PC-9 (cell line): ENCODE measurements at regions not wholly inside any gene's neighbourhood (a gene's known extent, or its start where the extent isn't known, plus 50 kb on each side); places are given as distances from the start of the nearest gene placed in this dataset.
"Not testable (repeated sequence)": the region's sequence is repeated elsewhere in the genome, so short reads cannot be mapped to it uniquely, and the experiment has no call there.

ENCODE experiments used
- BruUV-seq: library from RNA; stranded (reverse); fragments of 400-500 nt; replicated peaks from 2 replicates; lab custom pipeline; 2021; lab: Mats Ljungman, UMichigan
- CTCF ChIA-PET: fragments of 300-600 bp; sonication (Branson Sonifier 250); formaldehyde crosslinking; loops from one replicate; lab custom pipeline; 2022; ENCODE audit warnings: antibody characterized with exemption; lab: Charles Lee
- POLR2A ChIA-PET: fragments of 300-600 bp; sonication (Branson Sonifier 250); formaldehyde crosslinking; loops from one replicate; lab custom pipeline; 2022; ENCODE audit warnings: antibody characterized with exemption; ENCODE audit not compliant: unreplicated experiment; lab: Charles Lee
- DNase-seq, 2 experiments: peaks; one replicate each; pipeline versions ENCODE4 v3.0.0 to v3.0.0-alpha.2; 2015 to 2022; ENCODE audit warnings: mixed read lengths in 1 of 2
- H2AFZ ChIP-seq: fragments of 200-600 bp; sonication (generic); 2 replicates; pipeline ENCODE4 v1.8.1; 2017; ENCODE audit warnings: antibody characterized with exemption
- H3F3A ChIP-seq: fragments of 200-600 bp; sonication (generic); 2 replicates; pipeline ENCODE4 v1.8.1; 2017; ENCODE audit warnings: antibody characterized with exemption, mild to moderate bottlenecking, low read depth; ENCODE audit not compliant: insufficient read depth
- H3K27ac ChIP-seq: fragments of 200-600 bp; sonication (generic); 2 replicates; pipeline ENCODE4 v1.6.1; 2016; ENCODE audit warnings: mixed run types
- H3K27me3 ChIP-seq: fragments of 200-600 bp; sonication (generic); 2 replicates; pipeline ENCODE4 v1.6.1; 2016; ENCODE audit warnings: low read depth, mixed run types; ENCODE audit not compliant: insufficient read depth
- H3K36me3 ChIP-seq: fragments of 200-600 bp; sonication (generic); 2 replicates; pipeline ENCODE4 v1.6.1; 2016; ENCODE audit warnings: low read depth, mixed run types
- H3K4me1 ChIP-seq: fragments of 200-600 bp; sonication (generic); replicated peaks from 2 replicates; pipeline ENCODE4 v1.6.1; 2016; ENCODE audit warnings: mixed run types; ENCODE audit not compliant: insufficient read depth
- H3K4me2 ChIP-seq: fragments of 200-600 bp; sonication (generic); 2 replicates; pipeline ENCODE4 v1.6.1; 2017; ENCODE audit warnings: mixed run types
- H3K4me3 ChIP-seq: fragments of 200-600 bp; sonication (generic); 2 replicates; pipeline ENCODE4 v1.6.1; 2016; ENCODE audit warnings: mixed run types
- H3K79me2 ChIP-seq: fragments of 200-600 bp; sonication (generic); 2 replicates; pipeline ENCODE4 v1.6.1; 2017; ENCODE audit warnings: low read depth, mixed run types
- H3K9me2 ChIP-seq: fragments of 200-600 bp; sonication (generic); 2 replicates; pipeline ENCODE4 v1.8.1; 2017; ENCODE audit warnings: mild to moderate bottlenecking; ENCODE audit not compliant: insufficient read depth
- H3K9me3 ChIP-seq: fragments of 200-600 bp; sonication (generic); 2 replicates; pipeline ENCODE4 v1.8.1; 2016; ENCODE audit warnings: low read depth; ENCODE audit not compliant: insufficient read depth
- H4K20me1 ChIP-seq: fragments of 200-600 bp; sonication (generic); 2 replicates; pipeline ENCODE4 v1.8.1; 2017; ENCODE audit not compliant: insufficient read depth
- EZH2 ChIP-seq: fragments of 200-600 bp; sonication (generic); IDR thresholded peaks from 2 replicates; pipeline ENCODE4 v1.8.0; 2017; ENCODE audit warnings: antibody characterized with exemption, low read depth
- intact Hi-C: fragments of 100-400 bp; cut with micrococcal nuclease; formaldehyde crosslinking; loops from one replicate; pipeline ENCODE4 v1.10.0; 2022; ENCODE audit not compliant: unreplicated experiment
- TF ChIP-seq, protein P1 (sequence below): fragments of 200-600 bp; sonication (generic); conservative IDR thresholded peaks from 2 replicates; pipeline ENCODE4 v1.6.1; 2017; ENCODE audit warnings: mixed run types, antibody characterized with exemption, mild to moderate bottlenecking, moderate library complexity

DNA sequence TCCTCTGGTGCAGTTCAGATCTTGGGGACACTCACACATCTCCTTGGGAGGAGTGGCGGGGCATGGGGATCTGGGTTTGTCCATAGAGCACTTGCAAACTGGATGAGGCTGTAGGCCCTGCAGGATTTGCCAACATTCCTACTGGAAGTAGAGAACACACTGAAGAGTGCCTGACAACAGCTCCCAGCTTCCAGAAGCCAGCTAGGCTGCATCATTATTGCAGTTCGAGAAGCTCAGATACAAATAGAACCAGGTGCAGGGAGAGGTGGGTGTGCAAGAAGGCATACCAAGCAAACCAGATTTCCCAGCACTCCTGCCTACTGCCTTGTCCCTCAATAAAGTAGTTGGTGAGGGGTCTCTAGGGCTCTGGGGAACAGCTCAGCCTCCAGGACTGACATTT is 52.5 kb downstream of the RHOB start:
- no peaks in the 10 kb centered on the region for H4K20me1 ChIP-seq
- no peak overlapping the region for H2AFZ ChIP-seq
- CTCF ChIA-PET = no interaction called here
- no peaks in the 10 kb centered on the region for H3K36me3 ChIP-seq
- no peak for TF ChIP-seq EZH2
- TF ChIP-seq, protein P1, sequence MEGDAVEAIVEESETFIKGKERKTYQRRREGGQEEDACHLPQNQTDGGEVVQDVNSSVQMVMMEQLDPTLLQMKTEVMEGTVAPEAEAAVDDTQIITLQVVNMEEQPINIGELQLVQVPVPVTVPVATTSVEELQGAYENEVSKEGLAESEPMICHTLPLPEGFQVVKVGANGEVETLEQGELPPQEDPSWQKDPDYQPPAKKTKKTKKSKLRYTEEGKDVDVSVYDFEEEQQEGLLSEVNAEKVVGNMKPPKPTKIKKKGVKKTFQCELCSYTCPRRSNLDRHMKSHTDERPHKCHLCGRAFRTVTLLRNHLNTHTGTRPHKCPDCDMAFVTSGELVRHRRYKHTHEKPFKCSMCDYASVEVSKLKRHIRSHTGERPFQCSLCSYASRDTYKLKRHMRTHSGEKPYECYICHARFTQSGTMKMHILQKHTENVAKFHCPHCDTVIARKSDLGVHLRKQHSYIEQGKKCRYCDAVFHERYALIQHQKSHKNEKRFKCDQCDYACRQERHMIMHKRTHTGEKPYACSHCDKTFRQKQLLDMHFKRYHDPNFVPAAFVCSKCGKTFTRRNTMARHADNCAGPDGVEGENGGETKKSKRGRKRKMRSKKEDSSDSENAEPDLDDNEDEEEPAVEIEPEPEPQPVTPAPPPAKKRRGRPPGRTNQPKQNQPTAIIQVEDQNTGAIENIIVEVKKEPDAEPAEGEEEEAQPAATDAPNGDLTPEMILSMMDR = no peak
- H3K4me1 ChIP-seq = peaks cover 50% of the 10 kb centered on the region
- intact Hi-C loops = loop anchor here (5.0 kb wide), 1 partner anchor 118 kb away; no protein-coding TSS in a partner anchor
- no peaks in the 10 kb centered on the region for H3K9me3 ChIP-seq
- POLR2A ChIA-PET = no interaction called here
- H3K79me2 ChIP-seq = no peaks in the 10 kb centered on the region
- no peaks in the 10 kb centered on the region for H3K27me3 ChIP-seq
- BruUV-seq = no TSS peak
- H3K27ac ChIP-seq = no peak overlapping the region
- H3F3A ChIP-seq = peaks cover 25% of the 10 kb centered on the region
- no peak for DNase-seq
- no peaks in the 10 kb centered on the region for H3K9me2 ChIP-seq
- H3K4me2 ChIP-seq = no peak overlapping the region
- H3K4me3 ChIP-seq = no peak overlapping the region

DNA sequence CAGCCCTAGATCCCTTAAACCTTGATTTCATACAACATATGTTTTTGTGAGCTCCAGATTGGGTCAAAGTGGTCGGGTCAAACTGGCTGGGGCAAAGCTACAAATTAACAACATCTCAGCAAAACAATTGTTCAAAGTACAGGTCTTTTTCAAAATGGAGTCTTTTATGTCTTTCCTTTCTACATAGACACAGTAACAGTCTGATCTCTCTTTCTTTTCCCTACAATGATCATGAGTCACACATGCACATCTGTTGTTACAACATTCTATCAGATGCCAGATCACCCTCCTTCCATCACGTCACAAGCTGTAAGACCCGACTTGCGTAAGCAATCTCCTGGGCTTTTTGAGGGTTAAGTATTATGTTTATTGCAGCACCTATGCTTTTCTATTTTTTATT is 55.1 kb downstream of the RHOB start:
- Histone ChIP-seq H3K36me3 (no peaks in the 10 kb centered on the region), H3K4me1 (peaks cover 24% of the 10 kb centered on the region), H3K9me3 (no peaks in the 10 kb centered on the region), H3K4me2 (no peak overlapping the region), H3K9me2 (no peaks in the 10 kb centered on the region), H4K20me1 (no peaks in the 10 kb centered on the region), H3K27me3 (no peaks in the 10 kb centered on the region), H3K27ac (no peak overlapping the region), H3K79me2 (no peaks in the 10 kb centered on the region), H2AFZ (no peak overlapping the region), H3F3A (peaks cover 12% of the 10 kb centered on the region; the same call in 1 of the 2 replicates), H3K4me3 (no peak overlapping the region)
- ChIA-PET POLR2A (no interaction called here), CTCF (interaction anchor here (0.7 kb wide), 1 partner anchor 53 kb away, joined by 7 read pairs; no protein-coding TSS in a partner anchor)
- no TSS peak for BruUV-seq
- intact Hi-C loops = no loop called here
- peak in 1 of 2 experiments; percentile 44 for DNase-seq
- TF ChIP-seq EZH2 = no peak
- TF ChIP-seq, protein P1 = no peak

DNA sequence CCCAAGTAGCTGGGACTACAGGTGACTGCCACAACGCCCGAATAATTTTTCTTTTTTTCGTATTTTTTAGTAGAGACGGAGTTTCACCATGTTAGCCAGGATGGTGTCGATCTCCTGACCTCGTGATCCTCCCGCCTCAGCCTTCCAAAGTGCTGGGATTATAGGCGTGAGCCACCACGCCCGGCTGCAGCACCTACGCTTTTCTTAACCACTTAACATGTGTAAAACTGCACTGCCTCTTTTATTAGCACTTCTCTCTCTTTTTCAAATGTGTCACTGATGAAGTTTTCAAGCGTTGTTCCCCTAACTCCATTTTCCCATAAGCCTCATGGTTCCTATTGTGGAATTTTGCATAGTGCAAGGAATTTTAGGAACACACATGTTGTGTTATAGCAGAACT is 55.6 kb downstream of the RHOB start:
- H3K79me2 ChIP-seq, intact Hi-C loops, CTCF ChIA-PET, H2AFZ ChIP-seq, H3K36me3 ChIP-seq, H3K27me3 ChIP-seq, DNase-seq, H3K4me3 ChIP-seq, BruUV-seq, H3K9me3 ChIP-seq, H3K9me2 ChIP-seq, H3K4me2 ChIP-seq, H4K20me1 ChIP-seq, POLR2A ChIA-PET, H3K27ac ChIP-seq: not testable (repeated sequence)
- peaks cover 19% of the 10 kb centered on the region for H3K4me1 ChIP-seq
- peaks cover 12% of the 10 kb centered on the region; the same call in 1 of the 2 replicates for H3F3A ChIP-seq

DNA sequence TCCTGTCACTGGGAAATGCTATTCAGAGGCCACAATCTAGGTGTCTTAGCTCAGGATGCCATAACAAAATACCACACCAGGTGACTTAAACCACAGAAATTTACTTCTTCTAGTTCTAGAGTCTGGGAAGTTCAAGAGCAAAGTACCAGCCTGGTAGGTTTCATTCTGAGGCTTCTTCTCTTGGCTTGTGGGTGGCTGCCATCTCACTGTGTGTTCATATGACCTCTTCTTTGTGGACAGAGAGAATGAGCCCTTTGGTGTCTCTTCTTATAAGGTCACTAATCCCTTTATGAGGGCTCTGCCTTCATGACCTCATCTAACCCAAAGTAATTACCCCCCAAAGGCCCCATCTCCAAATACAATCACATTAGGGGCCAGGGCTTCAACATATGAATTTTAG is 57.3 kb downstream of the RHOB start:
- Histone ChIP-seq H3K36me3 (no peaks in the 10 kb centered on the region), H3K27me3 (no peaks in the 10 kb centered on the region), H3K4me2 (no peak overlapping the region), H3K9me3 (no peaks in the 10 kb centered on the region), H3F3A (0 out of 2 replicates have a peak, but pooled peaks cover 12% of the 10 kb centered on the region), H3K79me2 (no peaks in the 10 kb centered on the region), H4K20me1 (no peaks in the 10 kb centered on the region), H3K27ac (no peak overlapping the region), H3K4me1 (peaks cover 9% of the 10 kb centered on the region; the same call in 1 of the 2 replicates), H3K4me3 (no peak overlapping the region), H3K9me2 (no peaks in the 10 kb centered on the region), H2AFZ (no peak overlapping the region)
- ChIA-PET POLR2A (no interaction called here), CTCF (no interaction called here)
- no TSS peak for BruUV-seq
- intact Hi-C loops = no loop called here
- TF ChIP-seq, protein P1 = no peak
- TF ChIP-seq EZH2 = no peak
- peak in 1 of 2 experiments; percentile 35 for DNase-seq
